ENCODE measurements at regions not wholly inside any gene's neighbourhood (a gene's known extent, or its start where the extent isn't known, plus 50 kb on each side); places are given as distances from the start of the nearest gene placed in this dataset.
"Not testable (repeated sequence)": the region's sequence is repeated elsewhere in the genome, so short reads cannot be mapped to it uniquely, and the experiment has no call there.

DNA sequence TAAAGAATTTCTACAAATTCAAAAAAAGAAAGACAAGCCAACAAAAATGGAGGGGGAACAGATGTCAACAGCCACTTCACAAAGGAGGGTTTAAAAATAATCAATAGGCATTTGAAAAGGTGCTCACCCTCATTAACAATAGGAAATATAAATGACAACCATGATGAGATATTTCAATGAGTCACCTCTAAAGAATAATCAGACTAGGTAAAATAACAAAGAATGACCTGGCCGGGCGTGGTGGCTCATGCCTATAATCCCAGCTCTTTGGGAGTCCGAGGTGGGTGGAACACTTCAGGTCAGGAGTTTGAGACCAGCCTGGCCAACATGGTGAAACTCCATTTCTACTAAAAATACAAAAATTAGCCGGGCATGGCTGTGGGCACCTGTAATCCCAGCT, 133.6 kb downstream of the KCNE4 start:
- POLR2A ChIA-PET (ENCODE audit: low non-redundant PET) = no interaction called here
- no peak overlapping the region for H3K27ac ChIP-seq
- TF ChIP-seq, protein P1, sequence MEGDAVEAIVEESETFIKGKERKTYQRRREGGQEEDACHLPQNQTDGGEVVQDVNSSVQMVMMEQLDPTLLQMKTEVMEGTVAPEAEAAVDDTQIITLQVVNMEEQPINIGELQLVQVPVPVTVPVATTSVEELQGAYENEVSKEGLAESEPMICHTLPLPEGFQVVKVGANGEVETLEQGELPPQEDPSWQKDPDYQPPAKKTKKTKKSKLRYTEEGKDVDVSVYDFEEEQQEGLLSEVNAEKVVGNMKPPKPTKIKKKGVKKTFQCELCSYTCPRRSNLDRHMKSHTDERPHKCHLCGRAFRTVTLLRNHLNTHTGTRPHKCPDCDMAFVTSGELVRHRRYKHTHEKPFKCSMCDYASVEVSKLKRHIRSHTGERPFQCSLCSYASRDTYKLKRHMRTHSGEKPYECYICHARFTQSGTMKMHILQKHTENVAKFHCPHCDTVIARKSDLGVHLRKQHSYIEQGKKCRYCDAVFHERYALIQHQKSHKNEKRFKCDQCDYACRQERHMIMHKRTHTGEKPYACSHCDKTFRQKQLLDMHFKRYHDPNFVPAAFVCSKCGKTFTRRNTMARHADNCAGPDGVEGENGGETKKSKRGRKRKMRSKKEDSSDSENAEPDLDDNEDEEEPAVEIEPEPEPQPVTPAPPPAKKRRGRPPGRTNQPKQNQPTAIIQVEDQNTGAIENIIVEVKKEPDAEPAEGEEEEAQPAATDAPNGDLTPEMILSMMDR (conservative IDR thresholded peaks at IDR 0.05; ENCODE audit: low read depth) = no peak
- DNase-seq (ENCODE audit: low spot score) = peak; percentile 31
- CTCF ChIA-PET = interaction anchor here (0.6 kb wide), 1 partner anchor 181 kb away, joined by 3 read pairs; no protein-coding TSS in a partner anchor

DNA sequence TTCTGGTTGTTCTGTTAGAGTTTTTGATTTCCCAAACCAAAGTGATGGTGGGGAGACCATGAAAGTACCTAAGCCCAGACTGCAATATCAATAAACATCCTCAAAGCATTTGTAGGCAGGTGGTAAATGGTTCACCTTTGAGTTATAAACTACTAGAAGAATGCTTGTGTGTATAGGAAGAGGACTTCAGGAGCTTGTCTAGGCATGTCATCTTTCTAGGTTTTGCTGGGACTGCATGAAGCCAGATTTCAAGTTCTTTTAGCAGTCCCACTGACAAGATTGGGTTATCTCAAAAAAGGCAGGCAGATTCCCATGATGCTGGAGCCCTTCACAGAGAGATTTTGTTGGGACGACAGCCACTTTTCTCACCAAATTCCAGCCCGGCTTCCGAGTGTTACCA, 135.3 kb downstream of the KCNE4 start:
- TF ChIP-seq, protein P1 (conservative IDR thresholded peaks at IDR 0.05; ENCODE audit: low read depth) = no peak
- H3K27ac ChIP-seq = no peak overlapping the region
- DNase-seq (ENCODE audit: low spot score) = no peak
- POLR2A ChIA-PET (ENCODE audit: low non-redundant PET) = no interaction called here
- CTCF ChIA-PET = interaction anchor here (0.5 kb wide), 1 partner anchor 19 kb away, joined by 6 read pairs; no protein-coding TSS in a partner anchor

GRCh38 chr2:223190561-223191206, 138.7 kb downstream of the KCNE4 start:
- H3K27ac ChIP-seq; POLR2A ChIA-PET (ENCODE audit: low non-redundant PET); CTCF ChIA-PET; DNase-seq (ENCODE audit: low spot score): not testable (repeated sequence)

- TF ChIP-seq, protein P1 (conservative IDR thresholded peaks at IDR 0.05; ENCODE audit: low read depth) = no peak
- ChIA-PET POLR2A (ENCODE audit: low non-redundant PET) (no interaction called here), CTCF (no interaction called here)
- DNase-seq (ENCODE audit: low spot score) = no peak
- H3K27ac ChIP-seq = no peak overlapping the region
Observed at GRCh38 chr2:223196331-223196730, 144.3 kb downstream of the KCNE4 start.

GRCh38 chr2:223197046-223197445, 145.1 kb downstream of the KCNE4 start:
- ChIA-PET POLR2A (ENCODE audit: low non-redundant PET) (no interaction called here), CTCF (interaction anchor here (0.6 kb wide), 1 partner anchor 179 kb away, joined by 4 read pairs; no protein-coding TSS in a partner anchor)
- no peak overlapping the region for H3K27ac ChIP-seq
- no peak for DNase-seq (ENCODE audit: low spot score)
- TF ChIP-seq, protein P1 (conservative IDR thresholded peaks at IDR 0.05; ENCODE audit: low read depth) = no peak

- no peak overlapping the region for H3K27ac ChIP-seq
- DNase-seq (ENCODE audit: low spot score) = no peak
- ChIA-PET POLR2A (ENCODE audit: low non-redundant PET) (no interaction called here), CTCF (interaction anchor here (0.6 to 0.7 kb wide), 2 partner anchors 273 to 976 kb away, joined by 3 read pairs; no protein-coding TSS in a partner anchor)
- TF ChIP-seq, protein P1 (conservative IDR thresholded peaks at IDR 0.05; ENCODE audit: low read depth) = no peak
Observed at GRCh38 chr2:223199531-223200515, 147.8 kb downstream of the KCNE4 start.

All from RWPE1 (cell line).